ENCODE measurements at regions not wholly inside any gene's neighbourhood (a gene's known extent, or its start where the extent isn't known, plus 50 kb on each side); places are given as distances from the start of the nearest gene placed in this dataset.

DNA sequence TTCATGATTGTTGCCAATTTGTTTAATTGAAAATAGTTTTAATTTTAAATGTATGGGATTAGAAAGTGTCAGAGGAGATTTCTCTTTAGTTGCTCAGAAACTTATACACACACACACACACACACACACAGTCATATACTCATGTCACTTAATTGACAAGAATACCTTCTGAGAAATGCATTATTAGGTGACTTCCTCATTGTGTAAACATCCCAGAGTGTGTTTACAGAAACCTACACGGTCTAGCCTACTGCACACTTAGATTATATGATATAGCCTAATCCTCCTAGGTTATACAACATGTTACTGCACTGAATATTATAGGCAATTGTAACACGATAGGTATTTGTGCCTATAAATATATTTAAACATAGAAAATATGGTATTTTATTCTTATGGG lies 1327.4 kb downstream of the FSTL5 start:
- no peak for DNase-seq (ENCODE audit: low read depth)
- H3K4me3 ChIP-seq (ENCODE audit: low read depth, low read length), result no peak overlapping the region
- TF ChIP-seq, protein P1, sequence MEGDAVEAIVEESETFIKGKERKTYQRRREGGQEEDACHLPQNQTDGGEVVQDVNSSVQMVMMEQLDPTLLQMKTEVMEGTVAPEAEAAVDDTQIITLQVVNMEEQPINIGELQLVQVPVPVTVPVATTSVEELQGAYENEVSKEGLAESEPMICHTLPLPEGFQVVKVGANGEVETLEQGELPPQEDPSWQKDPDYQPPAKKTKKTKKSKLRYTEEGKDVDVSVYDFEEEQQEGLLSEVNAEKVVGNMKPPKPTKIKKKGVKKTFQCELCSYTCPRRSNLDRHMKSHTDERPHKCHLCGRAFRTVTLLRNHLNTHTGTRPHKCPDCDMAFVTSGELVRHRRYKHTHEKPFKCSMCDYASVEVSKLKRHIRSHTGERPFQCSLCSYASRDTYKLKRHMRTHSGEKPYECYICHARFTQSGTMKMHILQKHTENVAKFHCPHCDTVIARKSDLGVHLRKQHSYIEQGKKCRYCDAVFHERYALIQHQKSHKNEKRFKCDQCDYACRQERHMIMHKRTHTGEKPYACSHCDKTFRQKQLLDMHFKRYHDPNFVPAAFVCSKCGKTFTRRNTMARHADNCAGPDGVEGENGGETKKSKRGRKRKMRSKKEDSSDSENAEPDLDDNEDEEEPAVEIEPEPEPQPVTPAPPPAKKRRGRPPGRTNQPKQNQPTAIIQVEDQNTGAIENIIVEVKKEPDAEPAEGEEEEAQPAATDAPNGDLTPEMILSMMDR (IDR thresholded peaks at IDR 0.05; ENCODE audit: insufficient read depth, low read length), result no peak

DNA sequence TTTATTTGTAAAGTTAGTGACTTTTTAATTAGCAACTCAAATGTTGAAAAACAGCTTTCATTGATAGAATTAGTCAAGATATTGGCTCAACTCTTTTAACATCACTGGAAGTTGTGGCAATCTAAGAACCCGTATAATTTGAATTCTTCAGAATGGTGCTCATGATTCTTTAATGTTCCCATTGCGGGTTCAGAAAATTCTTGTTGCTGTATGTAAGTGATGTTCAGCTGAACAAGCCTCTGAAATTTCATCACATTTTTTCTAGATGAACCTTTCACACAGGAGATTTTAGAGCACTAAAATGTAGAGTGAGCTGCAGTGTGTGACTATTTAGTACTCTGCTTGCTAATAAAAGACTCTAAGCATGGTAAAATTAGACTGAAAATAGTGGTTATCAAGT lies 1317.7 kb downstream of the FSTL5 start:
- DNase-seq (ENCODE audit: low read depth), result no peak
- TF ChIP-seq, protein P1 (IDR thresholded peaks at IDR 0.05; ENCODE audit: insufficient read depth, low read length), result no peak
- no peak overlapping the region for H3K4me3 ChIP-seq (ENCODE audit: low read depth, low read length)

DNA sequence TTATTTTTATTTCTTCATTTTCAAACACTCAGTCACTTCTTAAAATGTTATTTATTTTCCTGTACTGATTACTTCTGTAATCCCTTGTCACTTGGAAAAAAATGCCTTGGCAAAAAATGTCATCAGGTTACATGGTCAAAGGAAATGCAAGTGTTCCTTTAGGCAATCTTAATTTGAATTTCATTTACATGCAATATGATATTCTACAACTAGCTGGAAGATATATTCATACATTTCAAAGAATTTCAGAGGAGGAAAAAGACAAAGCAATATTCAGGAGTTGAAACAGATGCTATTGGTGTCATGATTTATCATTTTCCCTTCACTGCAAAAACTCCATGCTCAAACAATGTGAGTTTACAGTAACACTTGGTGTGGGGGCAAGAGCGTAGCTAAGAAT lies 1316.6 kb downstream of the FSTL5 start:
- H3K4me3 ChIP-seq (ENCODE audit: low read depth, low read length), result no peak overlapping the region
- TF ChIP-seq, protein P1 (IDR thresholded peaks at IDR 0.05; ENCODE audit: insufficient read depth, low read length), result no peak
- no peak for DNase-seq (ENCODE audit: low read depth)

DNA sequence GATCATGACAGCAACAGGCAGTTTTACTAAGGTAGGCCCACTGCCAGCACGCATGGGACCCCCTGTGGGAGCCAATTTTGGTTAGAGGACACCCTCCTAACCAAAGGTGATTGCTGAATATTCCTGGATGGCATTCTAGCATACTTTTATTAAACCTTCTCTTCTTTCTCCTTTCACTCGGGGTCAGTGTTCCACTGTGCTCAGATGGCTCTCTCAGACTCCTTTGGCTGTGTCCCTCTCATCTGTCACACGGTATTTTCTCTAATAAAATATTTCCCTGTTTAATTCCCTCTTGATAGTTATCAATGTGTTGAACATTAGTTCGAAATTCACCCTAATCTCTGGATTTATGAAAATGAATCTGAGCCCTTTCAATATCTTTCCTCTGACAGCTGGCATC lies 1315.3 kb downstream of the FSTL5 start:
- no peak for DNase-seq (ENCODE audit: low read depth)
- TF ChIP-seq, protein P1 (IDR thresholded peaks at IDR 0.05; ENCODE audit: insufficient read depth, low read length), result no peak
- no peak overlapping the region for H3K4me3 ChIP-seq (ENCODE audit: low read depth, low read length)

DNA sequence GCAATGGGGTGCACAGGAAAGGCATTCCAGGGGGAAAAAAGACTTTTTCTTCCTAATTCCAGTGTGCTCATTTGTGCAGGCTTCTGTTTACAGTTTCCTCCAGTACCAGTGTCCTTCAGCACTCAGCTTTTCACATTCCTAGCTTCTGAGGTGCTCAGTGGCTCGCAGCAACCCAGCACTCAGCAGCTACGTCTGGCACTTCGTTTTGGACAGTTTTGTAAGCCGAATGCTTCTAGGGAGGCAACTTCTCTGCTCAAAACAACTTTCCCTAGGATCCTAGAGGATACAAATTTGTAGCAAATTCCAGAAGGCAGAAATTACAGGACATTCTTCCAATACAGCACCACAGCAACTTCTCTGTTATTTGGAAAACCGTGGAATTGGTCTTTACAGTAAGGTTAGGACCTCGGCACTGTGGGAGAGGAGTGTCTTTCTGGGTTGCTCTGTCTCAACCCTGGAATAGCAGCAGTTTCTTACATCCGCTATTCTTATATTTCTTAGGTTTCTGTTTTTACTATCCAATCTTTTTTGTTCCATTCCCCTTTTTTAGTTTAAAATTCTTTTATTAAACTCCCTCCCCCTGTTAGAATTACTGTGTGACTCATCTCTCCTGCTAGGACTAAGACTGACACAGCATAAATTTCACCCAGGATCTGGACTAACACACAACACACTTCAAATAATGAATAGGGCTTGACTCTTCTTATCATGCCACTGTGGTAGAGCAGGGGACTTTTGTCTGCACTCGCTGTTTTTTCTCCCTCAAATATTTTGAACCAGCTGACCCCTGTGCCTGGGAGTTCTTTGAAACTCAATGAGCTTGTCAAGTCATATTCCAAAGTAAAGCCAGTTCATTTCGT lies 1314.7 kb downstream of the FSTL5 start:
- DNase-seq (ENCODE audit: low read depth), result no peak
- no peak overlapping the region for H3K4me3 ChIP-seq (ENCODE audit: low read depth, low read length)
- TF ChIP-seq, protein P1 (IDR thresholded peaks at IDR 0.05; ENCODE audit: insufficient read depth, low read length), result no peak

DNA sequence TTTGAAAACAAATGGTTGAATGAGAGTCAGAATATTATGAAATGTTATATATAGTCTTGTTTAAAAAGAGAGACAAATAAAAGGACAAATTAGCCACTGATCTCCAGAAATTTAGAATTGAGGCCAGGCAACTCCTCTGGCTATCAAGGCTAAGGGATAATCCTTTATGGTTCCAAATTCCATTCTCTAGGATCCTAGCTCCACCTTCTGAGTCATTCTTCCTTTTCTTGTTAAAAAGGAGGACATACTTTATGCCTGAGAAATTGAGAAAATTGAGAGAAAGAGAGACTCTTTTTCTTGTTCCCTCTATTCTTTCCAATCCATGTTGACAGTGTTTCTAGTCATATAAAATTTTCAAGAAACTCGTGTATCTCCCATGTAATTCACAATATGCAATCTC lies 1299.5 kb downstream of the FSTL5 start:
- H3K4me3 ChIP-seq (ENCODE audit: low read depth, low read length), result no peak overlapping the region
- TF ChIP-seq, protein P1 (IDR thresholded peaks at IDR 0.05; ENCODE audit: insufficient read depth, low read length), result no peak
- no peak for DNase-seq (ENCODE audit: low read depth)

Measured in fibroblast of the aortic adventitia (primary cell).